GM12801 (cell line): ENCODE measurements at regions not wholly inside any gene's neighbourhood (a gene's known extent, or its start where the extent isn't known, plus 50 kb on each side); places are given as distances from the start of the nearest gene placed in this dataset.

Experiments
- CTCF ChIP-seq: IDR thresholded peaks from one replicate; pipeline ENCODE4 v1.5.1; 2011; ENCODE audit warnings: control low read depth; ENCODE audit not compliant: insufficient read length; ENCODE audit errors: extremely low read depth

- TF ChIP-seq CTCF, result no peak
Measured at GRCh38 chr12:89154743-89155499, 197.4 kb downstream of the DUSP6 start.

GRCh38 chr12:89153341-89153740 is 199.0 kb downstream of the DUSP6 start:
- no peak for TF ChIP-seq CTCF

- no peak for TF ChIP-seq CTCF
Measured at GRCh38 chr12:89151536-89151935, 200.8 kb downstream of the DUSP6 start.

- no peak for TF ChIP-seq CTCF
Measured at GRCh38 chr12:89140602-89141238, 211.6 kb downstream of the DUSP6 start.

GRCh38 chr12:89140141-89140540 is 212.2 kb downstream of the DUSP6 start:
- TF ChIP-seq CTCF, result no peak

GRCh38 chr12:89139390-89139789 is 212.9 kb downstream of the DUSP6 start:
- no peak for TF ChIP-seq CTCF

GRCh38 chr12:89138048-89138852 is 214.1 kb downstream of the DUSP6 start:
- no peak for TF ChIP-seq CTCF
